ENCODE measurements at regions not wholly inside any gene's neighbourhood (a gene's known extent, or its start where the extent isn't known, plus 50 kb on each side); places are given as distances from the start of the nearest gene placed in this dataset.

GRCh38 chr7:11243739-11244138 lies 270.1 kb downstream of the PHF14 start:
- no peak for TF ChIP-seq CTCF (IDR thresholded peaks at IDR 0.05; ENCODE audit: poor library complexity, severe bottlenecking)
- Histone ChIP-seq H3K27me3 (ENCODE audit: insufficient read depth, poor library complexity, severe bottlenecking) (peaks cover 2% of the 10 kb centered on the region), H3K4me1 (ENCODE audit: insufficient read depth, poor library complexity, severe bottlenecking) (no peaks in the 10 kb centered on the region), H3K27ac (ENCODE audit: poor library complexity, severe bottlenecking) (no peak overlapping the region), H3K36me3 (ENCODE audit: low read depth) (no peaks in the 10 kb centered on the region), H3K9me3 (ENCODE audit: severe bottlenecking) (peaks cover 1% of the 10 kb centered on the region), H3K4me3 (ENCODE audit: severe bottlenecking) (no peak overlapping the region)
- DNase-seq (ENCODE audit: low spot score) = no peak
- no peak for ATAC-seq (ENCODE audit: low read depth)

- Histone ChIP-seq H3K36me3 (ENCODE audit: low read depth) (no peaks in the 10 kb centered on the region), H3K4me3 (ENCODE audit: severe bottlenecking) (no peak overlapping the region), H3K9me3 (ENCODE audit: severe bottlenecking) (peaks cover 1% of the 10 kb centered on the region), H3K27ac (ENCODE audit: poor library complexity, severe bottlenecking) (no peak overlapping the region), H3K27me3 (ENCODE audit: insufficient read depth, poor library complexity, severe bottlenecking) (peaks cover 2% of the 10 kb centered on the region), H3K4me1 (ENCODE audit: insufficient read depth, poor library complexity, severe bottlenecking) (no peaks in the 10 kb centered on the region)
- ATAC-seq (ENCODE audit: low read depth) (no peak), DNase-seq (ENCODE audit: low spot score) (no peak)
- TF ChIP-seq CTCF (IDR thresholded peaks at IDR 0.05; ENCODE audit: poor library complexity, severe bottlenecking) = no peak
These were observed 270.5 kb downstream of the PHF14 start for GRCh38 chr7:11244149-11244548.

GRCh38 chr7:11247545-11247944 lies 273.9 kb downstream of the PHF14 start:
- TF ChIP-seq CTCF (IDR thresholded peaks at IDR 0.05; ENCODE audit: poor library complexity, severe bottlenecking) = no peak
- ATAC-seq (ENCODE audit: low read depth) = no peak

GRCh38 chr7:11251436-11251835 lies 277.8 kb downstream of the PHF14 start:
- no peak for ATAC-seq (ENCODE audit: low read depth)
- H3K9me3 ChIP-seq (ENCODE audit: severe bottlenecking) = no peaks in the 10 kb centered on the region
- no peaks in the 10 kb centered on the region for H3K4me1 ChIP-seq (ENCODE audit: insufficient read depth, poor library complexity, severe bottlenecking)
- no peak overlapping the region for H3K27ac ChIP-seq (ENCODE audit: poor library complexity, severe bottlenecking)
- peaks cover 2% of the 10 kb centered on the region for H3K27me3 ChIP-seq (ENCODE audit: insufficient read depth, poor library complexity, severe bottlenecking)
- no peak for TF ChIP-seq CTCF (IDR thresholded peaks at IDR 0.05; ENCODE audit: poor library complexity, severe bottlenecking)
- no peak overlapping the region for H3K4me3 ChIP-seq (ENCODE audit: severe bottlenecking)
- no peak for DNase-seq (ENCODE audit: low spot score)
- H3K36me3 ChIP-seq (ENCODE audit: low read depth) = no peaks in the 10 kb centered on the region

More at GRCh38 chr7:11247545-11247944, 273.9 kb downstream of the PHF14 start:
- H3K4me1 ChIP-seq (ENCODE audit: insufficient read depth, poor library complexity, severe bottlenecking) = no peaks in the 10 kb centered on the region
- peaks cover 2% of the 10 kb centered on the region for H3K27me3 ChIP-seq (ENCODE audit: insufficient read depth, poor library complexity, severe bottlenecking)
- no peak overlapping the region for H3K4me3 ChIP-seq (ENCODE audit: severe bottlenecking)
- H3K9me3 ChIP-seq (ENCODE audit: severe bottlenecking) = peaks cover 1% of the 10 kb centered on the region
- H3K36me3 ChIP-seq (ENCODE audit: low read depth) = no peaks in the 10 kb centered on the region
- H3K27ac ChIP-seq (ENCODE audit: poor library complexity, severe bottlenecking) = no peak overlapping the region
- DNase-seq (ENCODE audit: low spot score) = no peak

GRCh38 chr7:11252011-11252607 lies 278.4 kb downstream of the PHF14 start:
- no peaks in the 10 kb centered on the region for H3K9me3 ChIP-seq (ENCODE audit: severe bottlenecking)
- ATAC-seq (ENCODE audit: low read depth) (no peak), DNase-seq (ENCODE audit: low spot score) (no peak)
- no peak for TF ChIP-seq CTCF (IDR thresholded peaks at IDR 0.05; ENCODE audit: poor library complexity, severe bottlenecking)
- H3K4me3 ChIP-seq (ENCODE audit: severe bottlenecking) = no peak overlapping the region
- no peaks in the 10 kb centered on the region for H3K4me1 ChIP-seq (ENCODE audit: insufficient read depth, poor library complexity, severe bottlenecking)
- peaks cover 2% of the 10 kb centered on the region for H3K27me3 ChIP-seq (ENCODE audit: insufficient read depth, poor library complexity, severe bottlenecking)
- no peaks in the 10 kb centered on the region for H3K36me3 ChIP-seq (ENCODE audit: low read depth)
- no peak overlapping the region for H3K27ac ChIP-seq (ENCODE audit: poor library complexity, severe bottlenecking)
